ENCODE measurements at regions not wholly inside any gene's neighbourhood (a gene's known extent, or its start where the extent isn't known, plus 50 kb on each side); places are given as distances from the start of the nearest gene placed in this dataset.

GRCh38 chr6:105692613-105693215 is 289.8 kb upstream of the PREP start:
- TF ChIP-seq POU6F1 (CRISPR knock-in tag; IDR thresholded peaks at IDR 0.05; ENCODE audit: borderline replicate concordance, low read depth) (no peak), CSRNP3 (CRISPR knock-in tag; IDR thresholded peaks at IDR 0.05) (no peak), TSHZ2 (CRISPR knock-in tag; IDR thresholded peaks at IDR 0.05) (no peak), TCF4 (CRISPR knock-in tag; IDR thresholded peaks at IDR 0.05; ENCODE audit: borderline replicate concordance) (no peak), ISL1 (CRISPR knock-in tag; IDR thresholded peaks at IDR 0.05) (no peak), ZNF8 (CRISPR knock-in tag; IDR thresholded peaks at IDR 0.05) (no peak), PPARA (CRISPR knock-in tag; IDR thresholded peaks at IDR 0.05; ENCODE audit: borderline replicate concordance) (no peak), CSDC2 (CRISPR knock-in tag; IDR thresholded peaks at IDR 0.05) (no peak)
- ATAC-seq, result no peak

GRCh38 chr6:105691971-105692370 is 289.1 kb upstream of the PREP start:
- TF ChIP-seq ZFP3 (CRISPR knock-in tag; IDR thresholded peaks at IDR 0.05), result no peak
- no peak for TF ChIP-seq SNAI2 (CRISPR knock-in tag; IDR thresholded peaks at IDR 0.05)
- no peak for TF ChIP-seq TSHZ2 (CRISPR knock-in tag; IDR thresholded peaks at IDR 0.05)
- no peak for TF ChIP-seq OSR1 (CRISPR knock-in tag; IDR thresholded peaks at IDR 0.05)
- TF ChIP-seq CSDC2 (CRISPR knock-in tag; IDR thresholded peaks at IDR 0.05), result no peak
- TF ChIP-seq ZNF565 (CRISPR knock-in tag; conservative IDR thresholded peaks at IDR 0.05; ENCODE audit: low read depth), result no peak
- no peak for TF ChIP-seq ARNTL (CRISPR knock-in tag; IDR thresholded peaks at IDR 0.05; ENCODE audit: borderline replicate concordance, low read depth)
- no peak for TF ChIP-seq GLIS3 (CRISPR knock-in tag; IDR thresholded peaks at IDR 0.05)
- no peak for ATAC-seq

- TF ChIP-seq ISL1 (CRISPR knock-in tag; IDR thresholded peaks at IDR 0.05) (no peak), PPARA (CRISPR knock-in tag; IDR thresholded peaks at IDR 0.05; ENCODE audit: borderline replicate concordance) (no peak), ZFP3 (CRISPR knock-in tag; IDR thresholded peaks at IDR 0.05) (no peak), ESRRG (CRISPR knock-in tag; IDR thresholded peaks at IDR 0.05) (no peak), TSHZ2 (CRISPR knock-in tag; IDR thresholded peaks at IDR 0.05) (no peak), OSR1 (CRISPR knock-in tag; IDR thresholded peaks at IDR 0.05) (no peak), RARB (CRISPR knock-in tag; IDR thresholded peaks at IDR 0.05) (no peak), TOX (CRISPR knock-in tag; IDR thresholded peaks at IDR 0.05; ENCODE audit: borderline replicate concordance) (no peak), BACH2 (CRISPR knock-in tag; IDR thresholded peaks at IDR 0.05; ENCODE audit: borderline replicate concordance) (no peak), GLIS3 (CRISPR knock-in tag; IDR thresholded peaks at IDR 0.05) (no peak), ARNTL (CRISPR knock-in tag; IDR thresholded peaks at IDR 0.05; ENCODE audit: borderline replicate concordance, low read depth) (no peak), CSRNP3 (CRISPR knock-in tag; IDR thresholded peaks at IDR 0.05) (no peak), TCF4 (CRISPR knock-in tag; IDR thresholded peaks at IDR 0.05; ENCODE audit: borderline replicate concordance) (no peak), CSDC2 (CRISPR knock-in tag; IDR thresholded peaks at IDR 0.05) (no peak), POU6F1 (CRISPR knock-in tag; IDR thresholded peaks at IDR 0.05; ENCODE audit: borderline replicate concordance, low read depth) (no peak), ZNF565 (CRISPR knock-in tag; conservative IDR thresholded peaks at IDR 0.05; ENCODE audit: low read depth) (no peak)
- ATAC-seq, result no peak
These were observed 288.2 kb upstream of the PREP start for GRCh38 chr6:105691081-105691480.

Data from SK-N-SH treated with all-trans-retinoic acid at 6 μM for 48 hours (cell line).